ENCODE measurements at regions not wholly inside any gene's neighbourhood (a gene's known extent, or its start where the extent isn't known, plus 50 kb on each side); places are given as distances from the start of the nearest gene placed in this dataset.

DNA sequence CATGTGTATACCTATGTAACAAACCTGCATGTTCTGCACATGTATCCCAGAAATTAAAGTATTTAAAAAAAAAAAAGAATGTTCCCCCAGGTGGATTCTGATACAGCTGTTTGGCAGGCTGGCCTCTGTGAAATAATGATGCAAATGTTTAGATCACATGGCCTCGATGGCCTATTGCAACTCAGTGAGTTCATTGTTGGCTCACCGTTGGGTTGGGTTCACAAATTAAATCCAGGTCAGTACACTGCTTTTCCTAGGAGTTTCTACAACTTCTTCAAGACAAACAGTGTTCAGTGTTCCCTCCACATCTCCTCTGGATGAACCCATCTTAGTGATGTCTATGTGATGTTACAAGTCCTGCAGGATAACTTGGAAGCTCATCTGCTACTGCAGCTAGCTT is 58.3 kb upstream of the STXBP6 start:
- TF ChIP-seq POLR2A (IDR thresholded peaks at IDR 0.05) (no peak), EP300 (IDR thresholded peaks at IDR 0.05) (no peak)
- TF ChIP-seq, protein P1, sequence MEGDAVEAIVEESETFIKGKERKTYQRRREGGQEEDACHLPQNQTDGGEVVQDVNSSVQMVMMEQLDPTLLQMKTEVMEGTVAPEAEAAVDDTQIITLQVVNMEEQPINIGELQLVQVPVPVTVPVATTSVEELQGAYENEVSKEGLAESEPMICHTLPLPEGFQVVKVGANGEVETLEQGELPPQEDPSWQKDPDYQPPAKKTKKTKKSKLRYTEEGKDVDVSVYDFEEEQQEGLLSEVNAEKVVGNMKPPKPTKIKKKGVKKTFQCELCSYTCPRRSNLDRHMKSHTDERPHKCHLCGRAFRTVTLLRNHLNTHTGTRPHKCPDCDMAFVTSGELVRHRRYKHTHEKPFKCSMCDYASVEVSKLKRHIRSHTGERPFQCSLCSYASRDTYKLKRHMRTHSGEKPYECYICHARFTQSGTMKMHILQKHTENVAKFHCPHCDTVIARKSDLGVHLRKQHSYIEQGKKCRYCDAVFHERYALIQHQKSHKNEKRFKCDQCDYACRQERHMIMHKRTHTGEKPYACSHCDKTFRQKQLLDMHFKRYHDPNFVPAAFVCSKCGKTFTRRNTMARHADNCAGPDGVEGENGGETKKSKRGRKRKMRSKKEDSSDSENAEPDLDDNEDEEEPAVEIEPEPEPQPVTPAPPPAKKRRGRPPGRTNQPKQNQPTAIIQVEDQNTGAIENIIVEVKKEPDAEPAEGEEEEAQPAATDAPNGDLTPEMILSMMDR (IDR thresholded peaks at IDR 0.05), result no peak
